ENCODE measurements at regions not wholly inside any gene's neighbourhood (a gene's known extent, or its start where the extent isn't known, plus 50 kb on each side); places are given as distances from the start of the nearest gene placed in this dataset.

- Mint-ChIP-seq H3K4me3 (no peak overlapping the region), H3K27me3 (no peaks in the 10 kb centered on the region), H3K36me3 (no peaks in the 10 kb centered on the region), H3K9me3 (peaks cover 5% of the 10 kb centered on the region), H3K4me1 (no peaks in the 10 kb centered on the region), H3K27ac (no peak overlapping the region)
- no peak for ATAC-seq
Observed at GRCh38 chr1:191910245-191910644, 248.0 kb upstream of the RGS18 start.

- Mint-ChIP-seq H3K36me3 (no peaks in the 10 kb centered on the region), H3K4me3 (no peak overlapping the region), H3K4me1 (no peaks in the 10 kb centered on the region), H3K9me3 (peaks cover 3% of the 10 kb centered on the region), H3K27me3 (no peaks in the 10 kb centered on the region), H3K27ac (no peak overlapping the region)
- no peak for ATAC-seq
Observed at GRCh38 chr1:191912517-191912916, 245.7 kb upstream of the RGS18 start.

- Mint-ChIP-seq H3K36me3 (no peaks in the 10 kb centered on the region), H3K27me3 (no peaks in the 10 kb centered on the region), H3K4me3 (no peak overlapping the region), H3K4me1 (no peaks in the 10 kb centered on the region), H3K27ac (no peak overlapping the region), H3K9me3 (no peaks in the 10 kb centered on the region)
- ATAC-seq: no peak
Observed at GRCh38 chr1:191913260-191913977, 244.8 kb upstream of the RGS18 start.

GRCh38 chr1:191929383-191929782 lies 228.9 kb upstream of the RGS18 start:
- Mint-ChIP-seq H3K27me3 (no peaks in the 10 kb centered on the region), H3K4me1 (no peaks in the 10 kb centered on the region), H3K36me3 (no peaks in the 10 kb centered on the region), H3K27ac (no peak overlapping the region), H3K9me3 (peaks cover 13% of the 10 kb centered on the region), H3K4me3 (no peak overlapping the region)
- no peak for ATAC-seq

GRCh38 chr1:191943684-191944083 lies 214.6 kb upstream of the RGS18 start:
- Mint-ChIP-seq H3K4me1 (no peaks in the 10 kb centered on the region), H3K27me3 (no peaks in the 10 kb centered on the region), H3K4me3 (no peak overlapping the region), H3K9me3 (peaks cover 3% of the 10 kb centered on the region), H3K27ac (no peak overlapping the region), H3K36me3 (no peaks in the 10 kb centered on the region)
- ATAC-seq: no peak

GRCh38 chr1:191953526-191953925 lies 204.7 kb upstream of the RGS18 start:
- Mint-ChIP-seq H3K27me3 (no peaks in the 10 kb centered on the region), H3K4me3 (no peak overlapping the region), H3K9me3 (no peaks in the 10 kb centered on the region), H3K4me1 (no peaks in the 10 kb centered on the region), H3K36me3 (no peaks in the 10 kb centered on the region), H3K27ac (no peak overlapping the region)
- ATAC-seq: no peak

GRCh38 chr1:191959856-191960255 lies 198.4 kb upstream of the RGS18 start:
- H3K27ac Mint-ChIP-seq: no peak overlapping the region
- H3K36me3 Mint-ChIP-seq: no peaks in the 10 kb centered on the region
- no peaks in the 10 kb centered on the region for H3K9me3 Mint-ChIP-seq
- no peaks in the 10 kb centered on the region for H3K27me3 Mint-ChIP-seq
- H3K4me1 Mint-ChIP-seq: no peaks in the 10 kb centered on the region
- H3K4me3 Mint-ChIP-seq: no peak overlapping the region
- no peak for ATAC-seq

- no peak for ATAC-seq
- Mint-ChIP-seq H3K27me3 (no peaks in the 10 kb centered on the region), H3K4me3 (no peak overlapping the region), H3K4me1 (no peaks in the 10 kb centered on the region), H3K9me3 (no peaks in the 10 kb centered on the region), H3K36me3 (no peaks in the 10 kb centered on the region), H3K27ac (no peak overlapping the region)
Observed at GRCh38 chr1:191963286-191963685, 195.0 kb upstream of the RGS18 start.

GRCh38 chr1:191963781-191964455 lies 194.3 kb upstream of the RGS18 start:
- Mint-ChIP-seq H3K27me3 (no peaks in the 10 kb centered on the region), H3K36me3 (no peaks in the 10 kb centered on the region), H3K4me1 (no peaks in the 10 kb centered on the region), H3K27ac (no peak overlapping the region), H3K9me3 (no peaks in the 10 kb centered on the region), H3K4me3 (no peak overlapping the region)
- ATAC-seq: no peak

GRCh38 chr1:191969290-191969689 lies 189.0 kb upstream of the RGS18 start:
- H3K27me3 Mint-ChIP-seq: no peaks in the 10 kb centered on the region
- ATAC-seq: no peak
- H3K27ac Mint-ChIP-seq: no peak overlapping the region
- H3K4me1 Mint-ChIP-seq: no peaks in the 10 kb centered on the region
- peaks cover under 1% of the 10 kb centered on the region for H3K9me3 Mint-ChIP-seq
- no peak overlapping the region for H3K4me3 Mint-ChIP-seq
- no peaks in the 10 kb centered on the region for H3K36me3 Mint-ChIP-seq

GRCh38 chr1:191970116-191970515 lies 188.1 kb upstream of the RGS18 start:
- Mint-ChIP-seq H3K27me3 (no peaks in the 10 kb centered on the region), H3K36me3 (no peaks in the 10 kb centered on the region), H3K9me3 (peaks cover 5% of the 10 kb centered on the region), H3K4me3 (no peak overlapping the region), H3K27ac (no peak overlapping the region), H3K4me1 (no peaks in the 10 kb centered on the region)
- ATAC-seq: no peak

- no peaks in the 10 kb centered on the region for H3K4me1 Mint-ChIP-seq
- no peak for ATAC-seq
- peaks cover 7% of the 10 kb centered on the region for H3K9me3 Mint-ChIP-seq
- no peak overlapping the region for H3K27ac Mint-ChIP-seq
- no peaks in the 10 kb centered on the region for H3K27me3 Mint-ChIP-seq
- no peak overlapping the region for H3K4me3 Mint-ChIP-seq
- H3K36me3 Mint-ChIP-seq: no peaks in the 10 kb centered on the region
Observed at GRCh38 chr1:191971447-191971846, 186.8 kb upstream of the RGS18 start.

GRCh38 chr1:191974004-191974403 lies 184.3 kb upstream of the RGS18 start:
- Mint-ChIP-seq H3K4me3 (no peak overlapping the region), H3K27ac (no peak overlapping the region), H3K4me1 (no peaks in the 10 kb centered on the region), H3K36me3 (no peaks in the 10 kb centered on the region), H3K9me3 (peaks cover 7% of the 10 kb centered on the region), H3K27me3 (no peaks in the 10 kb centered on the region)
- no peak for ATAC-seq

- Mint-ChIP-seq H3K9me3 (peaks cover 16% of the 10 kb centered on the region), H3K4me1 (no peaks in the 10 kb centered on the region), H3K27me3 (no peaks in the 10 kb centered on the region), H3K36me3 (no peaks in the 10 kb centered on the region), H3K27ac (no peak overlapping the region), H3K4me3 (no peak overlapping the region)
- no peak for ATAC-seq
Observed at GRCh38 chr1:191977874-191978506, 180.3 kb upstream of the RGS18 start.

- no peaks in the 10 kb centered on the region for H3K36me3 Mint-ChIP-seq
- H3K27me3 Mint-ChIP-seq: no peaks in the 10 kb centered on the region
- H3K4me1 Mint-ChIP-seq: no peaks in the 10 kb centered on the region
- ATAC-seq: no peak
- no peak overlapping the region for H3K27ac Mint-ChIP-seq
- H3K4me3 Mint-ChIP-seq: no peak overlapping the region
- H3K9me3 Mint-ChIP-seq: peaks cover 13% of the 10 kb centered on the region
Observed at GRCh38 chr1:191984856-191985255, 173.4 kb upstream of the RGS18 start.

- Mint-ChIP-seq H3K9me3 (peaks cover 2% of the 10 kb centered on the region), H3K27me3 (no peaks in the 10 kb centered on the region), H3K4me3 (no peak overlapping the region), H3K4me1 (no peaks in the 10 kb centered on the region), H3K27ac (no peak overlapping the region), H3K36me3 (no peaks in the 10 kb centered on the region)
- no peak for ATAC-seq
Observed at GRCh38 chr1:191992118-191992517, 166.1 kb upstream of the RGS18 start.

All from stimulated activated memory B cell treated with anti-CD40 and anti-IgM and Interleukin-4, amounts not matched to agents 10 μg/mL and 1 μg/mL and 100 μg/mL, for 72 hours (primary cell).